ES-I3 (cell line): ENCODE measurements at regions not wholly inside any gene's neighbourhood (a gene's known extent, or its start where the extent isn't known, plus 50 kb on each side); places are given as distances from the start of the nearest gene placed in this dataset.

Source experiments
- H3K36me3 ChIP-seq: 2 replicates; pipeline ENCODE4 v1.6.1; 2013; ENCODE audit warnings: mild to moderate bottlenecking, low read length, control low read depth, moderate library complexity; ENCODE audit not compliant: insufficient read depth
- H3K4me1 ChIP-seq: 2 replicates; pipeline ENCODE4 v1.6.1; 2013; ENCODE audit warnings: mild to moderate bottlenecking, control low read depth, low read length; ENCODE audit not compliant: insufficient read depth
- H3K9ac ChIP-seq: 2 replicates; pipeline ENCODE4 v1.6.1; 2013; ENCODE audit warnings: low read depth, mild to moderate bottlenecking, low read length, moderate library complexity
- H3K9me3 ChIP-seq: 2 replicates; pipeline ENCODE4 v1.6.1; 2013; ENCODE audit warnings: mild to moderate bottlenecking, low read length, moderate library complexity; ENCODE audit not compliant: control insufficient read depth, insufficient read depth

- Histone ChIP-seq H3K9me3 (no peaks in the 10 kb centered on the region), H3K36me3 (no peaks in the 10 kb centered on the region), H3K9ac (no peak overlapping the region), H3K4me1 (peaks cover 24% of the 10 kb centered on the region)
These were observed 58.4 kb upstream of the POLG start for GRCh38 chr15:89393056-89393455.

DNA sequence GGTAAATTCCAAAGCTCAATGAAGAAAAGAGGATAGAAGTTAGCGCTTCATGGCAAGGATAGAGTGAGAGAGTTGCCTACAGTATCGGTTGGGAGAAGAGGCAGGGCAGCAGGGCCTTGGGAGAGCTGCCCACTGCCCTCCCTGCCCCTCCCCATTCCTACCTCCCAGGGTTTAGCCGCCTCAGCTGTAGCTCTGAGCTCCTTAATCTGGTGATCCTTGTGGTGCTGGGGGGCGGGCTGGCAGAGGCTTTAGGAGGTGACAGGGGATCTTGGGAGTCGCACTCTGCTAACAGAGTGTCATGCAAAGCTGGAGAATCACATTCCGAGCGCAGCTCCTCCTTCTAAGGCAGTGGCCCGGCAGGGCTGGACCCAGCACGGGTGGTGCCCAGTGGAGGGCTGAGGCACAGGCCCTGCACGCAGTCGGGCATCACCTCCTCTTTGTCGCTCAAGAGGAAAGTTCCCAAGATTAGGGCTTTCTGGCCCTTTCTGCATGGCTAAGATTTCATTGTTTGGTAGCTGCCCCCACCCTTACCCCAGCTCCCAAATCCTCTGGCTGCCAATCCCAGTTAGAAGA is 57.1 kb upstream of the POLG start:
- peaks cover 21% of the 10 kb centered on the region for H3K4me1 ChIP-seq
- no peaks in the 10 kb centered on the region for H3K36me3 ChIP-seq
- no peaks in the 10 kb centered on the region for H3K9me3 ChIP-seq
- H3K9ac ChIP-seq, result no peak overlapping the region

- Histone ChIP-seq H3K4me1 (peaks cover 14% of the 10 kb centered on the region; the same call in 1 of the 2 replicates), H3K9ac (no peak overlapping the region)
These were observed 55.4 kb upstream of the POLG start for GRCh38 chr15:89389841-89390603.

DNA sequence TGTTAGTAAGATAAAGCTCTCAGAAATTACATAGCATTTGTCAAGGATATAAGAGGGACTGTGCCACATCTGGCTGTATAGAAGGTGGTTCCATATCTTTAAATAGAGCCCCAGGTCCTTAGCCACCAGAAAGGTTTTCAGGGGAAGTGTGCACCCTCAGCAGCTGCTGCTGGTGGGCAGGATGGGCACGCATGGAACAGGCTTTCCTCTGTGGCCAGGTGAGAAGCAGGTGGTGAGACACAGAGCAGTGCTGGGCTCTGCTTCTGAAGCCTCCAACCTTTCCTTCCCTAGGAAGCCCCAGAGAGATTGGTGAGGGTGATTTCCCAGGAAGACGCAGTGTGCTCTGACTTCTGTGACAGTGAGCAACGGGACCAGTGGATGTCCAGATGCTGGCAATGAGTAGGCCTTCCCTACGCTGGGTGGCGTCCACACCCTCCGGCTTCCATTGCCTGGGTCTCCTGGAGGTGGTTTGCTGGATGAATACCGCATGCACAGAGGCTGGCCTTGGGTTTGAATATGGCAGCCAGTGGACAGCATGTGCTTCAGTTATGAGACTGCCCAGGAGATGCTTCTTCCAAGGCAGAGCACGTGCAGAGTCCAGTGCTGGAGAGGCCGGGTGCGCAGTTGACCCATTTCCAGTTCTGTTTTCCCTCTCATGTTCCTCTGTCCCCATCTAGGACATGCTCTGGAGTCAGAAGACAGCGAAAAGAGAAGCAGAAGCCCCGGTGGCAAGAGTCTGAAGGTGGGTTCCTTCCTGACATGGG is 52.7 kb upstream of the POLG start:
- Histone ChIP-seq H3K4me1 (peaks cover 30% of the 10 kb centered on the region), H3K9ac (no peak overlapping the region), H3K9me3 (no peaks in the 10 kb centered on the region), H3K36me3 (no peaks in the 10 kb centered on the region)

More at GRCh38 chr15:89389841-89390603, 55.4 kb upstream of the POLG start:
- no peaks in the 10 kb centered on the region for H3K9me3 ChIP-seq
- no peaks in the 10 kb centered on the region for H3K36me3 ChIP-seq

DNA sequence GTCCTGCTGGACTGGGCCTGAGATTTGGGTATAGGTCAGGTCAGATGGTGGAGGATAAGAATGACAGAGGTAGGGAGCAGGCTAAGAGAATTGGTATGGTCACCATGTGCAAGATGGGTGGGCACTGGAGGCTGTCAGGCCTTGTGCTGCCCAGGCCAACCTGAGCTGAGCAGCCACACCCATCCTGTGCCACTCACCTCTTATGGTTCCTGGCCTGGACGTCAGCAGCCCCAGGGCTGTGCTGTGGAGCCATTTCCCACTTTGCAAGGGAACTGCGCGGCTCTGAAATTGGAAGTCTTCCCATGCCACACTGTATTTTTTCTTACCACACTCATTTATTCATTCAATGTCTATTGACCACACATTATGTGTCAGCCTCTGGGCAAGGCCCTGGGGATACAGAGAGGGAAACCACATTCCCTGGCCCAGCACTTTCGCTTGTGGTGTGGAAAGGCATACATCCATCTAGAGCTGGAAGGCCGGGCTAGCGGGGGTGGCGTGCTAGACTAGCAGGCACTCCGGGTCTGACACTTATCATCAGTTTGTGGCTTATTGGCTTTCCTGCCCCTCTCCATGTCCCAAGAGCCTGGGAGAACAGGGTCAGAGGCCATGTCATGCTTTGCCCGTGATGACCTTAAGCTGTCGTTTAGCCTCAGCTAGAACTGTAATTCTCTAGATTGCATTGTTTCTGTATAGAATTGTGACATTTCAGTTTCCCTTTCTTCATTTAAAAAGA is 51.1 kb upstream of the POLG start:
- H3K36me3 ChIP-seq, result no peaks in the 10 kb centered on the region
- peaks cover 30% of the 10 kb centered on the region for H3K4me1 ChIP-seq
- no peak overlapping the region for H3K9ac ChIP-seq
- H3K9me3 ChIP-seq, result no peaks in the 10 kb centered on the region
